GM23248 (cell line): ENCODE measurements at regions not wholly inside any gene's neighbourhood (a gene's known extent, or its start where the extent isn't known, plus 50 kb on each side); places are given as distances from the start of the nearest gene placed in this dataset.

Source experiments
- DNase-seq: peaks from one replicate; pipeline ENCODE4 v3.0.0-alpha.2; 2015
- H2AFZ ChIP-seq: fragments of 200-600 bp; sonication (generic); 2 replicates; pipeline ENCODE4 v1.6.1; 2016; ENCODE audit warnings: antibody characterized with exemption
- H3F3A ChIP-seq: fragments of 200-600 bp; sonication (generic); 2 replicates; pipeline ENCODE4 v1.6.1; 2016; ENCODE audit warnings: mild to moderate bottlenecking, antibody characterized with exemption, mixed run types; ENCODE audit not compliant: insufficient read depth
- H3K27ac ChIP-seq: fragments of 200-600 bp; sonication (generic); 2 replicates; pipeline ENCODE4 v1.5.1; 2016; ENCODE audit warnings: mild to moderate bottlenecking
- H3K27me3 ChIP-seq: fragments of 200-600 bp; sonication (generic); replicated peaks from 2 replicates; pipeline ENCODE4 v1.6.1; 2016; ENCODE audit warnings: mild to moderate bottlenecking; ENCODE audit not compliant: insufficient read depth
- H3K36me3 ChIP-seq: fragments of 200-600 bp; sonication (generic); 2 replicates; pipeline ENCODE4 v1.6.1; 2016; ENCODE audit warnings: low read depth, mild to moderate bottlenecking
- H3K4me1 ChIP-seq: fragments of 200-600 bp; sonication (generic); 2 replicates; pipeline ENCODE4 v1.6.1; 2016; ENCODE audit warnings: mild to moderate bottlenecking; ENCODE audit not compliant: insufficient read depth
- H3K4me2 ChIP-seq: fragments of 200-600 bp; sonication (generic); one replicate; pipeline ENCODE4 v1.6.1; 2016; ENCODE audit warnings: mild to moderate bottlenecking; ENCODE audit not compliant: unreplicated experiment
- H3K4me3 ChIP-seq: fragments of 200-600 bp; sonication (generic); 2 replicates; pipeline ENCODE4 v1.5.1; 2016; ENCODE audit warnings: mild to moderate bottlenecking
- H3K79me2 ChIP-seq: fragments of 200-600 bp; sonication (generic); 2 replicates; pipeline ENCODE4 v1.6.1; 2016; ENCODE audit warnings: mild to moderate bottlenecking; ENCODE audit not compliant: insufficient read depth
- H3K9ac ChIP-seq: fragments of 200-600 bp; sonication (generic); 2 replicates; pipeline ENCODE4 v1.6.1; 2016; ENCODE audit warnings: mild to moderate bottlenecking
- H3K9me2 ChIP-seq: fragments of 200-600 bp; sonication (generic); 2 replicates; pipeline ENCODE4 v1.6.1; 2016; ENCODE audit warnings: mixed run types, mild to moderate bottlenecking, moderate library complexity; ENCODE audit not compliant: insufficient read depth
- H3K9me3 ChIP-seq: fragments of 200-600 bp; sonication (generic); one replicate; pipeline ENCODE4 v1.6.1; 2017; ENCODE audit warnings: low read depth
- H4K20me1 ChIP-seq: fragments of 200-600 bp; sonication (generic); 2 replicates; pipeline ENCODE4 v1.6.0; 2016; ENCODE audit not compliant: insufficient read depth
- EZH2 ChIP-seq: fragments of 200-600 bp; sonication (generic); IDR thresholded peaks from 2 replicates; pipeline ENCODE4 v1.6.1; 2018; ENCODE audit warnings: antibody characterized with exemption, mild to moderate bottlenecking; ENCODE audit not compliant: insufficient read depth, poor library complexity, severe bottlenecking
- EZH2phosphoT487 ChIP-seq: fragments of 200-600 bp; sonication (generic); IDR thresholded peaks from 2 replicates; pipeline ENCODE4 v1.6.1; 2018; ENCODE audit warnings: antibody characterized with exemption, moderate library complexity, mild to moderate bottlenecking, low read depth; ENCODE audit not compliant: insufficient read depth
- WGBS, 2 experiments: methylation state at CpG; one replicate each; pipeline ENCODE4 v1.1.6; 2015 to 2017; ENCODE audit warnings: low lambda C conversion rate in 2 of 2, low coverage in 1 of 2; ENCODE audit errors: missing lambda C conversion rate in 2 of 2; 5-methylcytosine and 5-hydroxymethylcytosine counted together
- in situ Hi-C: fragments of 300-500 bp; cut with MboI; formaldehyde crosslinking; loops from 2 replicates; pipeline ENCODE4 v1.15.0; 2020

GRCh38 chr21:26652854-26653253 lies 79.8 kb upstream of the CYYR1 start:
- Histone ChIP-seq H3K4me1 (no peaks in the 10 kb centered on the region), H3K79me2 (no peaks in the 10 kb centered on the region), H4K20me1 (no peaks in the 10 kb centered on the region), H3K9ac (no peak overlapping the region), H3K4me2 (no peak overlapping the region), H3K4me3 (no peak overlapping the region), H3K9me2 (no peaks in the 10 kb centered on the region), H3K36me3 (no peaks in the 10 kb centered on the region), H3K27ac (no peak overlapping the region), H3K27me3 (no peaks in the 10 kb centered on the region), H2AFZ (no peak overlapping the region), H3F3A (no peaks in the 10 kb centered on the region), H3K9me3 (no peaks in the 10 kb centered on the region)
- DNase-seq: no peak
- TF ChIP-seq EZH2 (no peak), EZH2phosphoT487 (no peak)
- 13 to 15% methylated on average over 1 of the region's 1 CpG for WGBS, 2 experiments
- in situ Hi-C loops: no loop called here

- 5 to 11% methylated on average over 1 of the region's 1 CpG for WGBS, 2 experiments
- Histone ChIP-seq H2AFZ (no peak overlapping the region), H3F3A (no peaks in the 10 kb centered on the region), H3K9me3 (no peaks in the 10 kb centered on the region), H3K27me3 (no peaks in the 10 kb centered on the region), H3K79me2 (no peaks in the 10 kb centered on the region), H3K27ac (no peak overlapping the region), H3K9ac (no peak overlapping the region), H3K9me2 (no peaks in the 10 kb centered on the region), H3K4me1 (no peaks in the 10 kb centered on the region), H3K4me2 (no peak overlapping the region), H3K4me3 (no peak overlapping the region), H3K36me3 (no peaks in the 10 kb centered on the region), H4K20me1 (no peaks in the 10 kb centered on the region)
- in situ Hi-C loops: no loop called here
- TF ChIP-seq EZH2: no peak
- TF ChIP-seq EZH2phosphoT487: no peak
- DNase-seq: no peak
Observed at GRCh38 chr21:26641062-26641461, 68.0 kb upstream of the CYYR1 start.

GRCh38 chr21:26637201-26637745 lies 64.2 kb upstream of the CYYR1 start:
- H3K9me3 ChIP-seq: no peaks in the 10 kb centered on the region
- H3K36me3 ChIP-seq: no peaks in the 10 kb centered on the region
- TF ChIP-seq EZH2 (no peak), EZH2phosphoT487 (no peak)
- H3K27ac ChIP-seq: no peak overlapping the region
- no peaks in the 10 kb centered on the region for H3K27me3 ChIP-seq
- WGBS, 2 experiments: 51 to 52% methylated on average over 4 of the region's 4 CpGs
- H3K9me2 ChIP-seq: no peaks in the 10 kb centered on the region
- H3K79me2 ChIP-seq: no peaks in the 10 kb centered on the region
- in situ Hi-C loops: no loop called here
- no peak overlapping the region for H3K9ac ChIP-seq
- no peak overlapping the region for H2AFZ ChIP-seq
- no peak overlapping the region for H3K4me2 ChIP-seq
- H3F3A ChIP-seq: no peaks in the 10 kb centered on the region
- no peak overlapping the region for H3K4me3 ChIP-seq
- no peaks in the 10 kb centered on the region for H4K20me1 ChIP-seq
- H3K4me1 ChIP-seq: no peaks in the 10 kb centered on the region
- DNase-seq: no peak

GRCh38 chr21:26635681-26636080 lies 62.6 kb upstream of the CYYR1 start:
- H3K27me3 ChIP-seq: no peaks in the 10 kb centered on the region
- H3K79me2 ChIP-seq: no peaks in the 10 kb centered on the region
- no peak overlapping the region for H3K9ac ChIP-seq
- DNase-seq: no peak
- no peaks in the 10 kb centered on the region for H3K9me3 ChIP-seq
- WGBS, 2 experiments: 27 to 30% methylated on average over 3 of the region's 3 CpGs
- no peaks in the 10 kb centered on the region for H3K36me3 ChIP-seq
- TF ChIP-seq EZH2phosphoT487: no peak
- TF ChIP-seq EZH2: no peak
- no peak overlapping the region for H3K4me2 ChIP-seq
- H2AFZ ChIP-seq: no peak overlapping the region
- no peaks in the 10 kb centered on the region for H3K4me1 ChIP-seq
- H4K20me1 ChIP-seq: no peaks in the 10 kb centered on the region
- no peaks in the 10 kb centered on the region for H3K9me2 ChIP-seq
- no peaks in the 10 kb centered on the region for H3F3A ChIP-seq
- H3K4me3 ChIP-seq: no peak overlapping the region
- H3K27ac ChIP-seq: no peak overlapping the region
- in situ Hi-C loops: no loop called here

GRCh38 chr21:26632691-26633090 lies 59.6 kb upstream of the CYYR1 start:
- Histone ChIP-seq H3K9me3 (no peaks in the 10 kb centered on the region), H3F3A (no peaks in the 10 kb centered on the region), H3K9me2 (no peaks in the 10 kb centered on the region), H3K4me2 (no peak overlapping the region), H3K79me2 (no peaks in the 10 kb centered on the region), H2AFZ (no peak overlapping the region), H4K20me1 (no peaks in the 10 kb centered on the region), H3K27me3 (no peaks in the 10 kb centered on the region), H3K9ac (no peak overlapping the region), H3K27ac (no peak overlapping the region), H3K36me3 (no peaks in the 10 kb centered on the region), H3K4me3 (no peak overlapping the region), H3K4me1 (no peaks in the 10 kb centered on the region)
- TF ChIP-seq EZH2 (no peak), EZH2phosphoT487 (no peak)
- no peak for DNase-seq
- in situ Hi-C loops: no loop called here
- WGBS, 2 experiments: 53 to 60% methylated on average over 2 of the region's 2 CpGs
